GM19467 (cell line): ENCODE measurements at regions not wholly inside any gene's neighbourhood (a gene's known extent, or its start where the extent isn't known, plus 50 kb on each side); places are given as distances from the start of the nearest gene placed in this dataset.

Experiments used
- ATAC-seq: cut with Tn5 transposase; IDR thresholded peaks from one replicate; pipeline ENCODE4 v1.9.1; 2021; ENCODE audit warnings: mild to moderate bottlenecking, moderate library complexity; ENCODE audit not compliant: unreplicated experiment

GRCh38 chr6:91443405-91443804 lies 856.5 kb upstream of the MAP3K7 start:
- no peak for ATAC-seq

GRCh38 chr6:91442342-91442741 lies 855.5 kb upstream of the MAP3K7 start:
- no peak for ATAC-seq

GRCh38 chr6:91438570-91438969 lies 851.7 kb upstream of the MAP3K7 start:
- no peak for ATAC-seq

- ATAC-seq: no peak
Observed at GRCh38 chr6:91437315-91437729, 850.5 kb upstream of the MAP3K7 start.

- no peak for ATAC-seq
Observed at GRCh38 chr6:91436448-91436847, 849.6 kb upstream of the MAP3K7 start.

- ATAC-seq: no peak
Observed at GRCh38 chr6:91435630-91436029, 848.8 kb upstream of the MAP3K7 start.

- ATAC-seq: no peak
Observed at GRCh38 chr6:91434576-91434975, 847.7 kb upstream of the MAP3K7 start.

- no peak for ATAC-seq
Observed at GRCh38 chr6:91433660-91434534, 847.0 kb upstream of the MAP3K7 start.

- ATAC-seq: no peak
Observed at GRCh38 chr6:91428953-91429560, 842.2 kb upstream of the MAP3K7 start.

GRCh38 chr6:91428296-91428695 lies 841.4 kb upstream of the MAP3K7 start:
- no peak for ATAC-seq

GRCh38 chr6:91420243-91420642 lies 833.4 kb upstream of the MAP3K7 start:
- ATAC-seq: no peak

GRCh38 chr6:91415031-91415605 lies 828.2 kb upstream of the MAP3K7 start:
- ATAC-seq: no peak

GRCh38 chr6:91412532-91412931 lies 825.7 kb upstream of the MAP3K7 start:
- ATAC-seq: no peak

- ATAC-seq: no peak
Observed at GRCh38 chr6:91407706-91408105, 820.8 kb upstream of the MAP3K7 start.

- no peak for ATAC-seq
Observed at GRCh38 chr6:91392951-91393350, 806.1 kb upstream of the MAP3K7 start.

GRCh38 chr6:91387290-91388059 lies 800.6 kb upstream of the MAP3K7 start:
- ATAC-seq: no peak

- ATAC-seq: no peak
Observed at GRCh38 chr6:91386204-91386603, 799.3 kb upstream of the MAP3K7 start.

GRCh38 chr6:91383207-91383606 lies 796.3 kb upstream of the MAP3K7 start:
- ATAC-seq: no peak

- no peak for ATAC-seq
Observed at GRCh38 chr6:91376686-91377085, 789.8 kb upstream of the MAP3K7 start.

GRCh38 chr6:91366781-91367180 lies 779.9 kb upstream of the MAP3K7 start:
- no peak for ATAC-seq

GRCh38 chr6:91358986-91359385 lies 772.1 kb upstream of the MAP3K7 start:
- no peak for ATAC-seq
